HepG2 (cell line): ENCODE measurements at regions not wholly inside any gene's neighbourhood (a gene's known extent, or its start where the extent isn't known, plus 50 kb on each side); places are given as distances from the start of the nearest gene placed in this dataset.

Experiments
- ATAC-seq: fragments of 200-7000 bp; cut with Tn5 transposase; 3 replicates; pipeline ENCODE4 v1.9.1; 2020; ENCODE audit warnings: mild to moderate bottlenecking, moderate library complexity
- BruUV-seq: library from RNA; stranded (reverse); fragments of 400-500 nt; replicated peaks from 2 replicates; lab custom pipeline; 2021; lab: Mats Ljungman, UMichigan
- CTCF ChIA-PET: fragments of 300-600 bp; formaldehyde crosslinking; extraction: SDS; loops from one replicate; lab custom pipeline; 2021; ENCODE audit warnings: low total read pairs, inconsistent platforms, low intra/inter-chr PET ratio; lab: Yijun Ruan, JAX
- POLR2A ChIA-PET: fragments of 350-600 bp; sonication (Branson Sonifier 250); formaldehyde crosslinking; loops from one replicate; lab custom pipeline; 2020; ENCODE audit warnings: antibody characterized with exemption, inconsistent platforms; lab: Yijun Ruan, JAX
- DNase-seq: peaks from one replicate; pipeline ENCODE4 v3.0.0-alpha.2; 2015; ENCODE audit warnings: low spot score
- FAIRE-seq: peaks from 3 replicates; lab custom pipeline; 2011; peaks lifted over from hg19 to GRCh38; lab: Jason Lieb, UNC
- H2AFZ ChIP-seq: one replicate; pipeline ENCODE4 v1.6.1; 2011; ENCODE audit warnings: low read length, inconsistent platforms
- H3K27ac ChIP-seq: fragments of 300-600 bp; 3 replicates; pipeline ENCODE4 v1.8.0; 2011; ENCODE audit warnings: mixed run types, mild to moderate bottlenecking, mixed read lengths, low read length, inconsistent platforms; ENCODE audit not compliant: insufficient read depth; ENCODE audit errors: extremely low read length
- H3K27me3 ChIP-seq, 2 experiments: fragments of 200-600 bp in 1 of 2; 2 replicates in 1 of 2; 3 replicates in 1 of 2; pipeline versions ENCODE4 v1.6.0 to v1.8.0; 2011; ENCODE audit warnings: low read length in 2 of 2, mild to moderate bottlenecking in 2 of 2, moderate library complexity in 2 of 2, inconsistent platforms in 1 of 2; ENCODE audit not compliant: insufficient read depth in 2 of 2, control insufficient read depth in 1 of 2
- H3K36me3 ChIP-seq, 2 experiments: fragments of 200-600 bp in 1 of 2; replicated peaks in 1 of 2; 2 replicates in 1 of 2; 3 replicates in 1 of 2; pipeline versions ENCODE4 v1.5.1 to v1.8.0; 2011; ENCODE audit warnings: low read length in 2 of 2, inconsistent platforms in 1 of 2; ENCODE audit not compliant: insufficient read depth in 2 of 2, control insufficient read depth in 1 of 2
- H3K4me1 ChIP-seq: 2 replicates; pipeline ENCODE4 v1.5.1; 2012; ENCODE audit warnings: low read length, inconsistent platforms; ENCODE audit not compliant: insufficient read depth
- H3K4me2 ChIP-seq: 2 replicates; pipeline ENCODE4 v1.6.0; 2011; ENCODE audit warnings: low read depth, low read length, inconsistent platforms
- H3K4me3 ChIP-seq, 3 experiments: fragments of 200-600 bp in 1 of 3; sonication (generic), shearing (Covaris generic) in 1 of 3; replicated peaks in 1 of 3; 2 replicates each; pipeline ENCODE4 v1.5.1; 2011 to 2016; ENCODE audit warnings: low read length in 3 of 3, inconsistent platforms in 2 of 3, low read depth in 2 of 3, mild to moderate bottlenecking in 2 of 3, control low read depth in 1 of 3, mixed read lengths in 1 of 3; ENCODE audit not compliant: insufficient read depth in 1 of 3
- H3K79me2 ChIP-seq: one replicate; pipeline ENCODE4 v1.6.1; 2011; ENCODE audit warnings: low read length, inconsistent platforms; ENCODE audit not compliant: insufficient read depth
- H3K9ac ChIP-seq: 2 replicates; pipeline ENCODE4 v1.6.0; 2011; ENCODE audit warnings: mild to moderate bottlenecking, low read depth, low read length, inconsistent platforms; ENCODE audit not compliant: insufficient read depth
- H3K9me3 ChIP-seq: 2 replicates; pipeline ENCODE4 v1.5.1; 2012; ENCODE audit warnings: mild to moderate bottlenecking, low read length
- H4K20me1 ChIP-seq: 2 replicates; pipeline ENCODE4 v1.6.0; 2011; ENCODE audit warnings: inconsistent platforms, mild to moderate bottlenecking, low read length, moderate library complexity; ENCODE audit not compliant: insufficient read depth
- EED ChIP-seq: sonication (generic); formaldehyde crosslinking; IDR thresholded peaks from 2 replicates; pipeline ENCODE4 v1.5.0; 2020; ENCODE audit warnings: mild to moderate bottlenecking, missing genetic modification reagents
- FOXK2 ChIP-seq: fragments of 450-650 bp; IDR thresholded peaks from 2 replicates; pipeline ENCODE4 v1.6.1; 2016
- HNRNPL ChIP-seq: fragments of 200-400 bp; formaldehyde crosslinking; IDR thresholded peaks from 2 replicates; pipeline ENCODE4 v1.6.1; 2017; ENCODE audit warnings: mild to moderate bottlenecking, low read depth, low read length
- HOXA7 ChIP-seq: sonication (generic); formaldehyde crosslinking; IDR thresholded peaks from 2 replicates; pipeline ENCODE4 v1.8.1; 2022; ENCODE audit warnings: mild to moderate bottlenecking, missing genetic modification reagents, moderate library complexity
- KAT2B ChIP-seq: fragments of 150-350 bp; IDR thresholded peaks from 2 replicates; pipeline ENCODE4 v1.6.1; 2014; ENCODE audit warnings: low read depth, low read length, borderline replicate concordance
- KDM3A ChIP-seq: IDR thresholded peaks from 2 replicates; pipeline ENCODE4 v1.6.1; 2018; ENCODE audit warnings: low read depth, missing compliant biosample characterization
- MIXL1 ChIP-seq: IDR thresholded peaks from 2 replicates; pipeline ENCODE4 v1.6.1; 2016
- MTF1 ChIP-seq: sonication (generic); formaldehyde crosslinking; IDR thresholded peaks from 2 replicates; pipeline ENCODE4 v1.5.0; 2020; ENCODE audit warnings: missing genetic modification reagents
- MTF2 ChIP-seq: sonication (generic); formaldehyde crosslinking; IDR thresholded peaks from 2 replicates; pipeline ENCODE4 v1.5.0; 2020; ENCODE audit warnings: missing genetic modification reagents, borderline replicate concordance
- ZBTB21 ChIP-seq: sonication (generic); formaldehyde crosslinking; IDR thresholded peaks from 2 replicates; pipeline ENCODE4 v1.4.0; 2020; ENCODE audit warnings: missing genetic modification reagents
- ZNF572 ChIP-seq: sonication (generic); formaldehyde crosslinking; IDR thresholded peaks from 2 replicates; pipeline ENCODE4 v1.5.1; 2020; ENCODE audit warnings: mild to moderate bottlenecking, missing genetic modification reagents
- WGBS: methylation state at CpG from one replicate; pipeline ENCODE4 v1.1.6; 2017; ENCODE audit warnings: low lambda C conversion rate; 5-methylcytosine and 5-hydroxymethylcytosine counted together
- in situ Hi-C: cut with HindIII; loops from 2 replicates; pipeline ENCODE4 v1.10.0; 2017; ENCODE audit warnings: low pct_unique_long_range_greater_than_20kb; ENCODE audit not compliant: extremely low pct_ligation_motif_present
- intact Hi-C: fragments of 100-400 bp; cut with micrococcal nuclease; formaldehyde crosslinking; loops from one replicate; pipeline ENCODE4 v1.10.0; 2022; ENCODE audit not compliant: unreplicated experiment
- TF ChIP-seq, protein P1 (sequence below): sonication (generic); formaldehyde crosslinking; IDR thresholded peaks from 2 replicates; pipeline ENCODE4 v1.8.0; 2022; ENCODE audit warnings: missing genetic modification reagents, low read depth, mild to moderate bottlenecking, borderline replicate concordance
- TF ChIP-seq, protein P2 (sequence below): IDR thresholded peaks from 2 replicates; pipeline ENCODE4 v1.6.1; 2016; ENCODE audit warnings: missing compliant biosample characterization, missing genetic modification reagents, borderline replicate concordance
- TF ChIP-seq, protein P3 (sequence below), 2 experiments: IDR thresholded peaks; 2 replicates each; pipeline ENCODE4 v1.6.1; 2011 to 2012; ENCODE audit warnings: low read length in 2 of 2, borderline replicate concordance in 1 of 2, low read depth in 1 of 2, mild to moderate bottlenecking in 1 of 2, moderate library complexity in 1 of 2
- TF ChIP-seq, protein P4 (sequence below): sonication (generic); formaldehyde crosslinking; IDR thresholded peaks from 2 replicates; pipeline ENCODE4 v1.5.0; 2020; ENCODE audit warnings: missing genetic modification reagents
- TF ChIP-seq, protein P5 (sequence below): sonication (generic); formaldehyde crosslinking; IDR thresholded peaks from 2 replicates; pipeline ENCODE4 v1.4.0; 2020; ENCODE audit warnings: missing genetic modification reagents, borderline replicate concordance

DNA sequence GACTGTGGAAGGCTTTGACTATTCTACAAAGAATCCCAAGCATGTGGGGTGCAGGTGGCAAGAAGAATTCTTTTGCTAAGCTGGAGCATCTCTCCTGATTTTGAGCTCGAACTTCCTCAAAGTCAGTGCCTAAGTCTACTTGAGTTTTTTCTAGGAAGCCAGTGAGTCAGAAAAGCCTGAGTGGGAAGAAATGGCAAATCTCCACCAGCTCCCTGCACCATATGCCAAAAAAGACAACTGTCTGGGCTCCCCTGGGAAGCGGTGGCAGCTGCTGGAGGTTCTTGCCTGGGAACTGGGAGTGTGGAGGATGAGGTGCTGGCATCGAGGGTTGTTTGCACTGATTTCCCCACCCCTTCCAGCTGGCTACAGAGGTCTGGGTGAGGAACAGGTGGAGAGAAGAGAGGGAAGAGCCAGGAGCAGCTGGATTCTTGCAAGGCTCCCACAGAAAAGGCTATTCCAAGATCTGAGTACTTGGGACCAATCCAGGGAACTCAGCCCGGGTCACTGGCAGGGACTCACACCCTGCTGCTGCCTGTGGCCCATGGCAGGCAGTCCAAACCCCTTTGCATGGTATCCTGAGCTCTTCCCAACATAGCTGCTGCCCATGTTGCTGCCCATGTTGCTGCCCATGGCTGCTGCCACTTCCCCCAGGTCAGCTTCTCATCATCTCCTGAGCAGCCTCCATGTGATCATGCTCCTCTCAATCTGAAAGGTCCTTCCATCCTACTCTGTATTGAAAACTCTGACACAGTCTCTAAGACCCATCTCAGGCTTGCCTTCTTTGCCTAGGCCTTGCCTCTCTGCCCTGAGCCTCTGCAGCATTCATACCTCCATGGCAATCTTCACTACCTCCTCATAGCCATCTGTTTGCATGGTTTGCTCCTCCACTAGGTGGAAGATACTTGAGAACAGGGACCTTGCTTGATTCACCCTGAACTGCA, 128.3 kb upstream of the SPATS2L start:
- no peaks in the 10 kb centered on the region for H4K20me1 ChIP-seq
- intact Hi-C loops = no loop called here
- ATAC-seq = no peak
- POLR2A ChIA-PET = no interaction called here
- TF ChIP-seq ZBTB21 (CRISPR knock-in tag) = no peak
- TF ChIP-seq, protein P1, sequence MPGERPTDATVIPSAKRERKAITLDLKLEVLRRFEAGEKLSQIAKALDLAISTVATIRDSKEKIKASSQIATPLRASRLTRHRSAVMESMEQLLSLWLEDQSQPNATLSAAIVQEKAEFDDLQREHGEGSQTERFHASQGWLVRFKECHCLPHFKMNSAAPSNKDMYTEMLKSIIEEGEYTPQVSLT (CRISPR knock-in tag) = no peak
- no peak for TF ChIP-seq MTF1
- TF ChIP-seq, protein P2, sequence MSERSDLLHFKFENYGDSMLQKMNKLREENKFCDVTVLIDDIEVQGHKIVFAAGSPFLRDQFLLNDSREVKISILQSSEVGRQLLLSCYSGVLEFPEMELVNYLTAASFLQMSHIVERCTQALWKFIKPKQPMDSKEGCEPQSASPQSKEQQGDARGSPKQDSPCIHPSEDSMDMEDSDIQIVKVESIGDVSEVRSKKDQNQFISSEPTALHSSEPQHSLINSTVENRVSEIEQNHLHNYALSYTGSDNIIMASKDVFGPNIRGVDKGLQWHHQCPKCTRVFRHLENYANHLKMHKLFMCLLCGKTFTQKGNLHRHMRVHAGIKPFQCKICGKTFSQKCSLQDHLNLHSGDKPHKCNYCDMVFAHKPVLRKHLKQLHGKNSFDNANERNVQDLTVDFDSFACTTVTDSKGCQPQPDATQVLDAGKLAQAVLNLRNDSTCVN (CRISPR knock-in tag) = no peak
- TF ChIP-seq, protein P3, sequence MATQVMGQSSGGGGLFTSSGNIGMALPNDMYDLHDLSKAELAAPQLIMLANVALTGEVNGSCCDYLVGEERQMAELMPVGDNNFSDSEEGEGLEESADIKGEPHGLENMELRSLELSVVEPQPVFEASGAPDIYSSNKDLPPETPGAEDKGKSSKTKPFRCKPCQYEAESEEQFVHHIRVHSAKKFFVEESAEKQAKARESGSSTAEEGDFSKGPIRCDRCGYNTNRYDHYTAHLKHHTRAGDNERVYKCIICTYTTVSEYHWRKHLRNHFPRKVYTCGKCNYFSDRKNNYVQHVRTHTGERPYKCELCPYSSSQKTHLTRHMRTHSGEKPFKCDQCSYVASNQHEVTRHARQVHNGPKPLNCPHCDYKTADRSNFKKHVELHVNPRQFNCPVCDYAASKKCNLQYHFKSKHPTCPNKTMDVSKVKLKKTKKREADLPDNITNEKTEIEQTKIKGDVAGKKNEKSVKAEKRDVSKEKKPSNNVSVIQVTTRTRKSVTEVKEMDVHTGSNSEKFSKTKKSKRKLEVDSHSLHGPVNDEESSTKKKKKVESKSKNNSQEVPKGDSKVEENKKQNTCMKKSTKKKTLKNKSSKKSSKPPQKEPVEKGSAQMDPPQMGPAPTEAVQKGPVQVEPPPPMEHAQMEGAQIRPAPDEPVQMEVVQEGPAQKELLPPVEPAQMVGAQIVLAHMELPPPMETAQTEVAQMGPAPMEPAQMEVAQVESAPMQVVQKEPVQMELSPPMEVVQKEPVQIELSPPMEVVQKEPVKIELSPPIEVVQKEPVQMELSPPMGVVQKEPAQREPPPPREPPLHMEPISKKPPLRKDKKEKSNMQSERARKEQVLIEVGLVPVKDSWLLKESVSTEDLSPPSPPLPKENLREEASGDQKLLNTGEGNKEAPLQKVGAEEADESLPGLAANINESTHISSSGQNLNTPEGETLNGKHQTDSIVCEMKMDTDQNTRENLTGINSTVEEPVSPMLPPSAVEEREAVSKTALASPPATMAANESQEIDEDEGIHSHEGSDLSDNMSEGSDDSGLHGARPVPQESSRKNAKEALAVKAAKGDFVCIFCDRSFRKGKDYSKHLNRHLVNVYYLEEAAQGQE (IDR thresholded peaks at IDR 0.05; ENCODE audit: borderline replicate concordance in 1 of 2, low read depth in 1 of 2, low read length in 2 of 2) = no peak
- TF ChIP-seq, protein P4, sequence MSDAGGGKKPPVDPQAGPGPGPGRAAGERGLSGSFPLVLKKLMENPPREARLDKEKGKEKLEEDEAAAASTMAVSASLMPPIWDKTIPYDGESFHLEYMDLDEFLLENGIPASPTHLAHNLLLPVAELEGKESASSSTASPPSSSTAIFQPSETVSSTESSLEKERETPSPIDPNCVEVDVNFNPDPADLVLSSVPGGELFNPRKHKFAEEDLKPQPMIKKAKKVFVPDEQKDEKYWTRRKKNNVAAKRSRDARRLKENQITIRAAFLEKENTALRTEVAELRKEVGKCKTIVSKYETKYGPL (CRISPR knock-in tag) = no peak
- TF ChIP-seq HNRNPL = no peak
- TF ChIP-seq KAT2B = no peak
- TF ChIP-seq EED (CRISPR knock-in tag) = no peak
- TF ChIP-seq ZNF572 (CRISPR knock-in tag) = no peak
- no peak for TF ChIP-seq MTF2
- no peak for TF ChIP-seq MIXL1 (CRISPR knock-in tag)
- TF ChIP-seq, protein P5, sequence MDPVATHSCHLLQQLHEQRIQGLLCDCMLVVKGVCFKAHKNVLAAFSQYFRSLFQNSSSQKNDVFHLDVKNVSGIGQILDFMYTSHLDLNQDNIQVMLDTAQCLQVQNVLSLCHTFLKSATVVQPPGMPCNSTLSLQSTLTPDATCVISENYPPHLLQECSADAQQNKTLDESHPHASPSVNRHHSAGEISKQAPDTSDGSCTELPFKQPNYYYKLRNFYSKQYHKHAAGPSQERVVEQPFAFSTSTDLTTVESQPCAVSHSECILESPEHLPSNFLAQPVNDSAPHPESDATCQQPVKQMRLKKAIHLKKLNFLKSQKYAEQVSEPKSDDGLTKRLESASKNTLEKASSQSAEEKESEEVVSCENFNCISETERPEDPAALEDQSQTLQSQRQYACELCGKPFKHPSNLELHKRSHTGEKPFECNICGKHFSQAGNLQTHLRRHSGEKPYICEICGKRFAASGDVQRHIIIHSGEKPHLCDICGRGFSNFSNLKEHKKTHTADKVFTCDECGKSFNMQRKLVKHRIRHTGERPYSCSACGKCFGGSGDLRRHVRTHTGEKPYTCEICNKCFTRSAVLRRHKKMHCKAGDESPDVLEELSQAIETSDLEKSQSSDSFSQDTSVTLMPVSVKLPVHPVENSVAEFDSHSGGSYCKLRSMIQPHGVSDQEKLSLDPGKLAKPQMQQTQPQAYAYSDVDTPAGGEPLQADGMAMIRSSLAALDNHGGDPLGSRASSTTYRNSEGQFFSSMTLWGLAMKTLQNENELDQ (CRISPR knock-in tag) = no peak
- TF ChIP-seq FOXK2 = no peak
- TF ChIP-seq KDM3A = no peak
- TF ChIP-seq HOXA7 (CRISPR knock-in tag) = no peak
- CTCF ChIA-PET = no interaction called here
- peaks cover 0 to 40% of the 10 kb centered on the region in 2 experiments; a peak in 2 of 5 replicates for H3K27me3 ChIP-seq
- H2AFZ ChIP-seq = no peak overlapping the region
- no peak for DNase-seq
- no peak overlapping the region for H3K4me3 ChIP-seq
- no peaks in the 10 kb centered on the region for H3K4me1 ChIP-seq
- no peak overlapping the region for H3K9ac ChIP-seq
- no peaks in the 10 kb centered on the region for H3K36me3 ChIP-seq
- H3K4me2 ChIP-seq = no peak overlapping the region
- H3K79me2 ChIP-seq = no peaks in the 10 kb centered on the region
- no TSS peak for BruUV-seq
- no peak for FAIRE-seq
- H3K27ac ChIP-seq = no peak overlapping the region
- 19% methylated on average over 4 of the region's 4 CpGs for WGBS
- no peaks in the 10 kb centered on the region for H3K9me3 ChIP-seq
- in situ Hi-C loops = no loop called here
